GM23338 (cell line): ENCODE measurements at regions not wholly inside any gene's neighbourhood (a gene's known extent, or its start where the extent isn't known, plus 50 kb on each side); places are given as distances from the start of the nearest gene placed in this dataset.

Experiments
- CREB1 ChIP-seq: fragments of 250-450 bp; sonication (Bioruptor Pico); IDR thresholded peaks from 2 replicates; pipeline ENCODE4 v1.5.0; 2020; ENCODE audit warnings: low read depth, mild to moderate bottlenecking, moderate library complexity
- EZH2 ChIP-seq: fragments of 200-600 bp; sonication (generic); IDR thresholded peaks from one replicate; pipeline ENCODE4 v1.8.0; 2017; ENCODE audit warnings: antibody characterized with exemption, mild to moderate bottlenecking, low read depth; ENCODE audit not compliant: unreplicated experiment
- EZH2phosphoT487 ChIP-seq: fragments of 200-600 bp; sonication (generic); IDR thresholded peaks from one replicate; pipeline ENCODE4 v1.8.1; 2018; ENCODE audit warnings: antibody characterized with exemption; ENCODE audit not compliant: unreplicated experiment
- JUNB ChIP-seq: IDR thresholded peaks from one replicate; pipeline ENCODE4 v1.6.1; 2016; ENCODE audit warnings: antibody characterized with exemption; ENCODE audit not compliant: unreplicated experiment
- NANOG ChIP-seq: IDR thresholded peaks from 2 replicates; pipeline ENCODE4 v1.6.1; 2016; ENCODE audit warnings: antibody characterized with exemption, borderline replicate concordance
- POLR2AphosphoS5 ChIP-seq: IDR thresholded peaks from 2 replicates; pipeline ENCODE4 v1.6.1; 2016; ENCODE audit warnings: antibody characterized with exemption, low read depth
- STAT1 ChIP-seq: IDR thresholded peaks from one replicate; pipeline ENCODE4 v1.6.1; 2016; ENCODE audit warnings: antibody characterized with exemption; ENCODE audit not compliant: unreplicated experiment
- ZNF331 ChIP-seq: fragments of 250-450 bp; sonication (Bioruptor Pico); IDR thresholded peaks from 2 replicates; pipeline ENCODE4 v1.5.0; 2020; ENCODE audit warnings: low read depth, mild to moderate bottlenecking, moderate library complexity
- TF ChIP-seq, protein P1 (sequence below), 2 experiments: fragments of 200-600 bp in 1 of 2; sonication (generic) in 1 of 2; conservative IDR thresholded peaks; 2 replicates each; pipeline versions ENCODE4 v1.5.1 to v1.6.1; 2016 to 2017; ENCODE audit warnings: antibody characterized with exemption in 2 of 2, low read depth in 2 of 2, mild to moderate bottlenecking in 2 of 2, moderate library complexity in 1 of 2
- TF ChIP-seq, protein P2 (sequence below): IDR thresholded peaks from one replicate; pipeline ENCODE4 v1.6.1; 2018; ENCODE audit warnings: antibody characterized with exemption; ENCODE audit not compliant: unreplicated experiment
- TF ChIP-seq, protein P3 (sequence below): IDR thresholded peaks from 2 replicates; pipeline ENCODE4 v1.6.1; 2016; ENCODE audit warnings: antibody characterized with exemption

DNA sequence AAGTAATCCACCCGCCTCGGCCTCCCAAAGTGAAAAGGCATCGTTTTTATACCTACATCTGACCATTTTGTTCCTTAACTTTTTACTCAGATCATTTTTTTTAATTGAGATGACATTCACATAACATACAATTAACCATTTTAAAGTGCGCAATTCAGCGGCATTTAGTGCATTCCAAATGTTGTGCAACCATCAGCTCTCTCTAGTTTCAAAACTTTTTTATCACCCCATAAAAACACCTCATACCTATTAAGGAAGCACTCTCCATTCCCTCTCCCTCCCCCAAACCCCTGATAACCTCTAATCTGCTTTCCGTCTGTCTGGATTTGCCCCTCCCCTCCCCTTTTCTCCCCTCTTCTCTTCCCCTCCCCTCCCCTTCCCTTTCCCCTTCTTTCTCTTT lies 310.1 kb downstream of the UACA start:
- TF ChIP-seq, protein P1, sequence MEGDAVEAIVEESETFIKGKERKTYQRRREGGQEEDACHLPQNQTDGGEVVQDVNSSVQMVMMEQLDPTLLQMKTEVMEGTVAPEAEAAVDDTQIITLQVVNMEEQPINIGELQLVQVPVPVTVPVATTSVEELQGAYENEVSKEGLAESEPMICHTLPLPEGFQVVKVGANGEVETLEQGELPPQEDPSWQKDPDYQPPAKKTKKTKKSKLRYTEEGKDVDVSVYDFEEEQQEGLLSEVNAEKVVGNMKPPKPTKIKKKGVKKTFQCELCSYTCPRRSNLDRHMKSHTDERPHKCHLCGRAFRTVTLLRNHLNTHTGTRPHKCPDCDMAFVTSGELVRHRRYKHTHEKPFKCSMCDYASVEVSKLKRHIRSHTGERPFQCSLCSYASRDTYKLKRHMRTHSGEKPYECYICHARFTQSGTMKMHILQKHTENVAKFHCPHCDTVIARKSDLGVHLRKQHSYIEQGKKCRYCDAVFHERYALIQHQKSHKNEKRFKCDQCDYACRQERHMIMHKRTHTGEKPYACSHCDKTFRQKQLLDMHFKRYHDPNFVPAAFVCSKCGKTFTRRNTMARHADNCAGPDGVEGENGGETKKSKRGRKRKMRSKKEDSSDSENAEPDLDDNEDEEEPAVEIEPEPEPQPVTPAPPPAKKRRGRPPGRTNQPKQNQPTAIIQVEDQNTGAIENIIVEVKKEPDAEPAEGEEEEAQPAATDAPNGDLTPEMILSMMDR (conservative IDR thresholded peaks at IDR 0.05; ENCODE audit: low read depth in 2 of 2), result no peak
- TF ChIP-seq CREB1 (CRISPR knock-in tag) (no peak), EZH2 (no peak), EZH2phosphoT487 (no peak), POLR2AphosphoS5 (no peak), ZNF331 (no peak), NANOG (no peak), STAT1 (no peak), JUNB (no peak)
- TF ChIP-seq, protein P2, sequence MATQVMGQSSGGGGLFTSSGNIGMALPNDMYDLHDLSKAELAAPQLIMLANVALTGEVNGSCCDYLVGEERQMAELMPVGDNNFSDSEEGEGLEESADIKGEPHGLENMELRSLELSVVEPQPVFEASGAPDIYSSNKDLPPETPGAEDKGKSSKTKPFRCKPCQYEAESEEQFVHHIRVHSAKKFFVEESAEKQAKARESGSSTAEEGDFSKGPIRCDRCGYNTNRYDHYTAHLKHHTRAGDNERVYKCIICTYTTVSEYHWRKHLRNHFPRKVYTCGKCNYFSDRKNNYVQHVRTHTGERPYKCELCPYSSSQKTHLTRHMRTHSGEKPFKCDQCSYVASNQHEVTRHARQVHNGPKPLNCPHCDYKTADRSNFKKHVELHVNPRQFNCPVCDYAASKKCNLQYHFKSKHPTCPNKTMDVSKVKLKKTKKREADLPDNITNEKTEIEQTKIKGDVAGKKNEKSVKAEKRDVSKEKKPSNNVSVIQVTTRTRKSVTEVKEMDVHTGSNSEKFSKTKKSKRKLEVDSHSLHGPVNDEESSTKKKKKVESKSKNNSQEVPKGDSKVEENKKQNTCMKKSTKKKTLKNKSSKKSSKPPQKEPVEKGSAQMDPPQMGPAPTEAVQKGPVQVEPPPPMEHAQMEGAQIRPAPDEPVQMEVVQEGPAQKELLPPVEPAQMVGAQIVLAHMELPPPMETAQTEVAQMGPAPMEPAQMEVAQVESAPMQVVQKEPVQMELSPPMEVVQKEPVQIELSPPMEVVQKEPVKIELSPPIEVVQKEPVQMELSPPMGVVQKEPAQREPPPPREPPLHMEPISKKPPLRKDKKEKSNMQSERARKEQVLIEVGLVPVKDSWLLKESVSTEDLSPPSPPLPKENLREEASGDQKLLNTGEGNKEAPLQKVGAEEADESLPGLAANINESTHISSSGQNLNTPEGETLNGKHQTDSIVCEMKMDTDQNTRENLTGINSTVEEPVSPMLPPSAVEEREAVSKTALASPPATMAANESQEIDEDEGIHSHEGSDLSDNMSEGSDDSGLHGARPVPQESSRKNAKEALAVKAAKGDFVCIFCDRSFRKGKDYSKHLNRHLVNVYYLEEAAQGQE, result no peak
- TF ChIP-seq, protein P3, sequence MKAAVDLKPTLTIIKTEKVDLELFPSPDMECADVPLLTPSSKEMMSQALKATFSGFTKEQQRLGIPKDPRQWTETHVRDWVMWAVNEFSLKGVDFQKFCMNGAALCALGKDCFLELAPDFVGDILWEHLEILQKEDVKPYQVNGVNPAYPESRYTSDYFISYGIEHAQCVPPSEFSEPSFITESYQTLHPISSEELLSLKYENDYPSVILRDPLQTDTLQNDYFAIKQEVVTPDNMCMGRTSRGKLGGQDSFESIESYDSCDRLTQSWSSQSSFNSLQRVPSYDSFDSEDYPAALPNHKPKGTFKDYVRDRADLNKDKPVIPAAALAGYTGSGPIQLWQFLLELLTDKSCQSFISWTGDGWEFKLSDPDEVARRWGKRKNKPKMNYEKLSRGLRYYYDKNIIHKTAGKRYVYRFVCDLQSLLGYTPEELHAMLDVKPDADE, result no peak
